GM06990 (cell line): ENCODE measurements at regions not wholly inside any gene's neighbourhood (a gene's known extent, or its start where the extent isn't known, plus 50 kb on each side); places are given as distances from the start of the nearest gene placed in this dataset.

ENCODE experiments used
- DNase-seq: peaks from one replicate; pipeline ENCODE4 v3.0.0-alpha.2; 2011; ENCODE audit not compliant: insufficient read length; ENCODE audit errors: extremely low read depth
- H3K27me3 ChIP-seq: replicated peaks from 2 replicates; pipeline ENCODE4 v1.6.0; 2011; ENCODE audit warnings: low read length; ENCODE audit not compliant: control insufficient read depth, insufficient read depth
- H3K36me3 ChIP-seq: 2 replicates; pipeline ENCODE4 v1.5.1; 2011; ENCODE audit warnings: low read length; ENCODE audit not compliant: control insufficient read depth, insufficient read depth
- H3K4me3 ChIP-seq: replicated peaks from 2 replicates; pipeline ENCODE4 v1.5.1; 2011; ENCODE audit warnings: low read depth, mild to moderate bottlenecking, control low read depth, low read length
- TF ChIP-seq, protein P1 (sequence below): IDR thresholded peaks from 2 replicates; pipeline ENCODE4 v1.5.1; 2011; ENCODE audit warnings: low read length, control low read depth, mild to moderate bottlenecking, inconsistent platforms; ENCODE audit not compliant: insufficient read depth, poor library complexity, severe bottlenecking

DNA sequence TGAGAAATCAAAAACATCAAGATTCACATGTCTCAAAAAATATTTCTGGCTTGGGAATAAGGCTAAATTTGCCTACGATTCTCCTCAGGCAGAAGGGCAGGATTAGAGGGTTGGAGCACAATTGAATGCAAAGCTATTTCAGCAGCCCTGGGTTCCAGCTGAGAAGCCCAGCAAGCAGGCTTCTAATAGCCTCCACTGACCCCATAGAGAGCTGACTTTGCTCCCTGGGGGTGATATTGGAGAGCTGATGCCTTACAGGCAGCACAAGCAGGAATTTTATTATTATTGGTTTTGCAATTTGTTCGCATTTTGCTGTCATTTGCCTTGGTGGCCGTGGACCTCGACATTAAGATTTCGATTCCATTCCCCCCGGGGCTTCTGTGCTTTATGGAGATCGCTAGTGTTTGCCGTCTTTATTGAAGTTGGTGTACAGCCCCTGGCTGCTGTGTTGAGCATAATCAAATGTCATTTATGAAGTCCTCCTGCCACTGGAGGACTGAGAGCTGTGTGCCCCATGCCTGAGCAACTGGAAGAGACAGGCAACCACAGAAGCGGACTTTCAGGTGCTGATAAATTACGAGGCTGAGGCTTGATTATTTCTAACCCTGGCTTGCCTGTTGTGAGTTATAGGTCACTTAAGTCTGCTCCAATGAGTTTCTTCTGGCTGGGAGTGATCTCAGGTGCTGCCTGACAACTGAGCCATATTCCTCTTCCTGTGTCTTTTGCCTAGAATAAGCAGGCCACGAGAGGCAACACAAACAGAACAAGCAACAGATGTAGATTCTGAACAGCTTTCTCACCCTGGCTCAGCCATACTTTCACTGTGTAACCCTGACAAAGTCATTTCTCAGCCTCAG is 518.4 kb upstream of the CAMK1G start:
- H3K36me3 ChIP-seq, result no peaks in the 10 kb centered on the region
- TF ChIP-seq, protein P1, sequence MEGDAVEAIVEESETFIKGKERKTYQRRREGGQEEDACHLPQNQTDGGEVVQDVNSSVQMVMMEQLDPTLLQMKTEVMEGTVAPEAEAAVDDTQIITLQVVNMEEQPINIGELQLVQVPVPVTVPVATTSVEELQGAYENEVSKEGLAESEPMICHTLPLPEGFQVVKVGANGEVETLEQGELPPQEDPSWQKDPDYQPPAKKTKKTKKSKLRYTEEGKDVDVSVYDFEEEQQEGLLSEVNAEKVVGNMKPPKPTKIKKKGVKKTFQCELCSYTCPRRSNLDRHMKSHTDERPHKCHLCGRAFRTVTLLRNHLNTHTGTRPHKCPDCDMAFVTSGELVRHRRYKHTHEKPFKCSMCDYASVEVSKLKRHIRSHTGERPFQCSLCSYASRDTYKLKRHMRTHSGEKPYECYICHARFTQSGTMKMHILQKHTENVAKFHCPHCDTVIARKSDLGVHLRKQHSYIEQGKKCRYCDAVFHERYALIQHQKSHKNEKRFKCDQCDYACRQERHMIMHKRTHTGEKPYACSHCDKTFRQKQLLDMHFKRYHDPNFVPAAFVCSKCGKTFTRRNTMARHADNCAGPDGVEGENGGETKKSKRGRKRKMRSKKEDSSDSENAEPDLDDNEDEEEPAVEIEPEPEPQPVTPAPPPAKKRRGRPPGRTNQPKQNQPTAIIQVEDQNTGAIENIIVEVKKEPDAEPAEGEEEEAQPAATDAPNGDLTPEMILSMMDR, result no peak
- DNase-seq, result no peak
- H3K27me3 ChIP-seq, result no peaks in the 10 kb centered on the region; the same call in 1 of the 2 replicates
- H3K4me3 ChIP-seq, result no peak overlapping the region

DNA sequence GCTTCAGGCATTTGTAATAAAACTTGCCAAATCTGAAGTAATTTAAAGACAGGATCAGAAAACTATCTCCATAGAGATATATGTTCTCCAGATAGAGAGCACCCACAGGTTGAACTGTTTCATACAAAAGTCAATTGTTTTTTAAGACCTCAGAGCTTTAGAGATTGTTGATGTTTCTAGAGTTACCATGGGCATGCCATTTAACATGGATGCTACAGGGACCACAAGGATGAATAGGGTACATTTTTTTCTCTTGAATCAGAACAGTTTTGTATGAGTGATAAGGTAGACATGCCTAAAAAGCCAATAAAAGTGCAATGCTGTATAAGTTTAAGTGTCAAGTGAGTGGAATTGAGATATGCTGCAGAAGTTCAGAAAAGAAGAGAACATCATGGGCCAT is 511.0 kb upstream of the CAMK1G start:
- TF ChIP-seq, protein P1, result no peak
- no peak for DNase-seq
- Histone ChIP-seq H3K4me3 (no peak overlapping the region), H3K27me3 (no peaks in the 10 kb centered on the region), H3K36me3 (no peaks in the 10 kb centered on the region)

DNA sequence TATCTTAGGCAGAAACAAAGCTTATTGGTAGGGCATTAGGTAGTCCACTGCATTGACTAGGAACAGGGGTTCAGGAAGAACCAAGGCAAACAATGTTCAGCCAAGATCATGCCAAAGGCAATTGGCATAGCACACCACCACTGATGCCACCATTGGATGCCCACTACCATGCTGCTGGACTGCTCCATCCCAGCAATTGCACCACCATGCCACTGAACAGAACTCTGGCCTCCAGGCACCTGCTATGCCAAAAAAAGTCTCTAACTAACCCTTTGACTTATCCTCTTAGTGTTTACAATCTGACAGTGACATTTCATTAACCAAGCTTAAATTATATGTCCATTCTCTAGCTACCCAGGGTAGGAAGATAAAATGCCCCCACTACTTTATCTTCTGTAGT is 509.6 kb upstream of the CAMK1G start:
- DNase-seq, result no peak
- H3K36me3 ChIP-seq, result no peaks in the 10 kb centered on the region
- TF ChIP-seq, protein P1, result no peak
- no peaks in the 10 kb centered on the region for H3K27me3 ChIP-seq
- no peak overlapping the region for H3K4me3 ChIP-seq

DNA sequence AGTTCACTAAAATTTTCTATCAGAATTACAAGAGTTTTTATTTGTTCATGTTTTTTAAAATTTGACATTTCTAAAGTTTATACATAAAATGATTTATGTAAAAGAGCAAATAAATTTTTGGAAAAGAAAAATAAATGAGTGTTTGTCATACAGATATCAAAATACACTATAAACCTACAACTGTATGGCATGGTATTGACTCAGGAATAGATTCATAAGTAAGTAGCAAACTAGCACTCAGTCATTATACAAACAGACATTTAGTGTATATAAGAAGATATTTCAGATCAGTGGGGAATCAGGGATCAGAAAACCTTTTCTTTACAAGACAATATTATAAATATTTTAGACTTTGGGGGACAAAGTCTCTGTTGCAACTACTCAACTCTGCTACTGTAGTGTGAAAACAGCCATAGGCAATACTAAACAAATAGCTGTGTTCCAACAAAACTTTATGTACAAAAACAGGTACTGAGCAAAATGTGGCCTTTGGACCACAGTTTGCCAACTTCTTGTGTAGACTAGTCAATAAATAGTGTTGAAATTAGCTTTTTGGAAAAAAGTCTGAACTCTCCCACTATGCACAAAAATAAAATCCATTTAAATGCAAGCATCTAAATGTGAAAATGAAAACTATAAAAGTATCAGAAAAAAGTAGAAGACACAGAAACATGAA is 508.8 kb upstream of the CAMK1G start:
- H3K27me3 ChIP-seq, result no peaks in the 10 kb centered on the region
- DNase-seq, result no peak
- no peak overlapping the region for H3K4me3 ChIP-seq
- TF ChIP-seq, protein P1, result no peak
- no peaks in the 10 kb centered on the region for H3K36me3 ChIP-seq

DNA sequence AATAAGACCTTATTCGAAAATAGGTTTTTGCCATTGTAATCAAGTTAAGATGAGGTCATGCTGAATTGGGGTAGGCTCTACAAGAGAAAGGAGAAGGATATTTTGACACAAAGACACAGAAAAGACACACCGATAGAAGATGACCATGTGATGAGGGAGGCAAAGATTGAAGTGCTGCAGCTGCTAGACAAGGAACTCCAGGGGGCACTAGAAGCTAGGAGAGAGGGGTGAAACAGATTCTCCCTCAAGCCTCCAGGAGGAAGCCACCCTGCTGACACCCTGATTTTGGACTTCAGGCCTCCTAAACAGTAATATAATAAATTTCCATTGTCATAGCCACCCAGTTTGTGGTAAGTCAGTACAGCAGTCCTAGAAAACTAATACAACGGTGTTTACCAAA is 506.8 kb upstream of the CAMK1G start:
- Histone ChIP-seq H3K36me3 (no peaks in the 10 kb centered on the region), H3K4me3 (no peak overlapping the region), H3K27me3 (no peaks in the 10 kb centered on the region)
- peak; percentile 20 for DNase-seq
- TF ChIP-seq, protein P1, result peak; percentile 82
